Spinal cord (tissue), 9 donors: ENCODE measurements at regions not wholly inside any gene's neighbourhood (a gene's known extent, or its start where the extent isn't known, plus 50 kb on each side); places are given as distances from the start of the nearest gene placed in this dataset.
A peak's percentile ranks its signal among the peaks of the same experiment; 100 is the strongest.

ENCODE experiments used
- DNase-seq, 6 donors: peaks; one replicate each; pipeline versions ENCODE4 v3.0.0 to v3.0.0-alpha.2; 2013 to 2015; ENCODE audit warnings: low spot score in 6 of 6, low read depth in 4 of 6
- H3K27ac ChIP-seq: one replicate; pipeline ENCODE4 v1.5.1; 2013; ENCODE audit warnings: low read depth, low read length, control low read depth
- H3K27me3 ChIP-seq: one replicate; pipeline ENCODE4 v1.6.1; 2013; ENCODE audit warnings: low read length; ENCODE audit not compliant: control insufficient read depth, insufficient read depth
- H3K36me3 ChIP-seq: one replicate; pipeline ENCODE4 v1.6.1; 2013; ENCODE audit warnings: low read length; ENCODE audit not compliant: control insufficient read depth, insufficient read depth
- H3K4me1 ChIP-seq: one replicate; pipeline ENCODE4 v1.6.1; 2013; ENCODE audit warnings: low read length; ENCODE audit not compliant: control insufficient read depth, insufficient read depth
- H3K4me3 ChIP-seq: one replicate; pipeline ENCODE4 v1.5.1; 2013; ENCODE audit warnings: low read depth, low read length, control low read depth
- H3K9me3 ChIP-seq: one replicate; pipeline ENCODE4 v1.6.1; 2013; ENCODE audit warnings: low read length; ENCODE audit not compliant: control insufficient read depth, insufficient read depth
- WGBS: methylation state at CpG from one replicate; pipeline ENCODE4 v1.1.5; 2013; ENCODE audit warnings: missing lambda C conversion rate; ENCODE audit not compliant: insufficient coverage; 5-methylcytosine and 5-hydroxymethylcytosine counted together
- donor health status: healthy.

DNA sequence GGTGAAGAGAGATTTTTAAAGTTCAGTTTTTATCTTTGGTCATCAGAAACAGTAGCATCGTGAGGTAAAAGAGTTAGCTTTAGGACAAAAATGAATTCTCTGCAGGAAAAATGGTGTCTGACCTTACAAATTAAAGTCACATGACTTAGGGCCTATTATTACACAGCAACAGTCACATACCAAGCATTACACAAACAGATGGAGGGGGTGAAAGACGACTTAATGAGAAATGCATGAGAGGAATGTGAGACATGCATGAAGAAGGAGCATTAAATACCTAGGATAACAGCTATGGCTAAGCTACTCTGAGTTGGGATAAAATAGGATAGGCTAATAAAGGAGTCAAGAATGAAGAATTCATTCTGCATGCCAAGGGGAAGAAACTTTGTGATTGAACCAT, 77.5 kb downstream of the BLID start:
- no CpG with 5 or more reads among the region's 2 CpGs for WGBS
- H3K4me1 ChIP-seq: no peaks in the 10 kb centered on the region
- no peaks in the 10 kb centered on the region for H3K27me3 ChIP-seq
- H3K9me3 ChIP-seq: no peaks in the 10 kb centered on the region
- no peaks in the 10 kb centered on the region for H3K36me3 ChIP-seq
- no peak overlapping the region for H3K27ac ChIP-seq
- DNase-seq: no peak
- H3K4me3 ChIP-seq: no peak overlapping the region

DNA sequence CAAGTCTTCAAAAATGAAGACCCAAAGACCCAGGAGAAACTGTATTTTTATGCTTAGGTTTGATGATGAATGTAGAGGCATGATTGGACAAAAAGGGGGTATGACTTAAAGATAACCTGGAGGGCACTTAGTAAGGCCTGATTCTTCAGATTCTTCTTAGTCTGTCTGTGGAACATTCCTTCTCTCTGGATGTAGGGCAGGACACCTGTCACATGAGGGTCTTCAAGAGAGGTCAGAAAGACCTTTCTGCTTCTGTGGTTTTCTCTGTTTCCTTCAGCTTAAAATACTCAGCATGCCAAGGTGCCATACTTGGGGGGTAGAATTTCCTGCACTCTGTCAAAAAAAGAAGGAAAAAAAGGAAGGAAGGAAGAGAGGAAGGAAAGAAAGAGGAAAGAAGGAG, 78.1 kb downstream of the BLID start:
- Histone ChIP-seq H3K27me3 (no peaks in the 10 kb centered on the region), H3K4me1 (no peaks in the 10 kb centered on the region), H3K36me3 (no peaks in the 10 kb centered on the region), H3K4me3 (no peak overlapping the region), H3K9me3 (no peaks in the 10 kb centered on the region), H3K27ac (no peak overlapping the region)
- DNase-seq: no peak

DNA sequence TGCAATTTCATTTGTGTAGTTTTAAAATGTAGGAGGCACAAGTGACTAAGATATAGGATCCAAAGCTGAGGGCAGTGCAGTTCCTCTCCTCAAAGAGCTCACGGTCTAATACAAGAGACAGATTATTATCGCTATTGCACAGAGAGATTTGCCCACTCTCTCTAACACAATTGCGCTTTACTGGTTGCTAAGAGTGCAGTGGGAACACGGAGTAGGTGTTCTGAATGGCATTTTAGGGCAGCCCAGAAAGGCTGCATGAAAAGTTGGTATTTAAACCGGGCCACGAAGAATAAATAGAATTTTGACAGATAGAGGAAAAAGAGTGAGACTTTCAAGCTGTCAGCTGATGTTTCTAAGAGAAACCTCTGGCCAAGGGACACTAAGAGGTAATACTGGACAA, 79.5 kb downstream of the BLID start:
- Histone ChIP-seq H3K36me3 (no peaks in the 10 kb centered on the region), H3K4me1 (no peaks in the 10 kb centered on the region), H3K4me3 (no peak overlapping the region), H3K27me3 (no peaks in the 10 kb centered on the region), H3K9me3 (no peaks in the 10 kb centered on the region), H3K27ac (peak overlapping the region; percentile 49)
- WGBS: 88% methylated on average over 3 of the region's 6 CpGs
- DNase-seq: no peak

DNA sequence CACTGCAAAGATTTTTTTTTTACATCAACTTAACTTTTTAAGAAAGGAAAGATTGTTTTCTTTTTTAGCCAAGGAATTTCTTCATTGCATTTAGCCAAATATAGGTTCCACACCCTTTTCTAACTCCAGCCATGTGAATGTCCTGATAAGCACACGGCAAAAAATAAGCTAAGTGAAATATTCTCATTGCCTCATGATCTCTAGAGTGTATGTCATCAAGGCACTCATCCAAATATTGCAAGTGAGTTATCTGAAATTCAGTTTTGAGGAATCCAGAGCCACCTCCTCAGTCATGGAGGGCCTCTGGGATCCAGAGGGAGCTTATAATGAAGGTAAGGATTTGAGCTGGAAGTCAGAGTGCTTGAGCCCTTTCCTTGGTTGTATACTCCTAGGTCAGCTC, 80.0 kb downstream of the BLID start:
- Histone ChIP-seq H3K9me3 (no peaks in the 10 kb centered on the region), H3K27ac (peak overlapping the region; percentile 49), H3K27me3 (no peaks in the 10 kb centered on the region), H3K4me3 (no peak overlapping the region), H3K4me1 (no peaks in the 10 kb centered on the region), H3K36me3 (no peaks in the 10 kb centered on the region)
- no peak for DNase-seq
- 60% methylated on average over 1 of the region's 1 CpG for WGBS

GRCh38 chr11:122033631-122034030, 82.4 kb downstream of the BLID start:
- Histone ChIP-seq H3K27ac (no peak overlapping the region), H3K4me3 (no peak overlapping the region), H3K27me3 (no peaks in the 10 kb centered on the region), H3K9me3 (no peaks in the 10 kb centered on the region), H3K4me1 (no peaks in the 10 kb centered on the region), H3K36me3 (no peaks in the 10 kb centered on the region)
- 100% methylated on average over 1 of the region's 2 CpGs for WGBS
- no peak for DNase-seq

- Histone ChIP-seq H3K4me3 (no peak overlapping the region), H3K36me3 (no peaks in the 10 kb centered on the region), H3K27ac (no peak overlapping the region), H3K9me3 (no peaks in the 10 kb centered on the region), H3K27me3 (no peaks in the 10 kb centered on the region), H3K4me1 (no peaks in the 10 kb centered on the region)
- WGBS: 79% methylated on average over 2 of the region's 2 CpGs
- DNase-seq: no peak
These were observed 82.8 kb downstream of the BLID start for GRCh38 chr11:122033193-122033592.

DNA sequence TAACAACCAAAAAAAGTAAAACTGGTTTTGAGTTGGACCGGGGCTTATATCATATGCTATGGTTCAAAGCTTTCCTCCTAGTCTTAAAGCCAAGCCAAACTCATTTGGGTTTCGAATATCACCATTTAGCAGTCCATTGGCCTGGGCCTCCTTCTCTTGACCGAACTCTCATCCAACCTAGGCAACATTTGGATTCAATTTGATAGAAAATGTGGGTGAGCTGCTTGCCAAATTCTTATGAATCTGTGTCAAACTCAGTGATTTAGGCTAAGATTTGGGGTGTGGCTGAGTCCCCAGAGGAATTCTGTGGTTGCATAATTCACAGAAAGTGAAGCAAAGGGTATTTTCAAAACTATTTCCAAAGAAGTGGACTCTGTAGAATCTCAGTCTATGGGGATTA, 83.7 kb downstream of the BLID start:
- H3K9me3 ChIP-seq: no peaks in the 10 kb centered on the region
- H3K36me3 ChIP-seq: no peaks in the 10 kb centered on the region
- no peak overlapping the region for H3K27ac ChIP-seq

GRCh38 chr11:122031813-122032212, 84.2 kb downstream of the BLID start:
- Histone ChIP-seq H3K9me3 (no peaks in the 10 kb centered on the region), H3K4me1 (no peaks in the 10 kb centered on the region), H3K36me3 (no peaks in the 10 kb centered on the region), H3K4me3 (no peak overlapping the region), H3K27me3 (no peaks in the 10 kb centered on the region), H3K27ac (no peak overlapping the region)
- WGBS: no CpG with 5 or more reads among the region's 1 CpG
- DNase-seq: no peak

More for the DNA sequence above, 83.7 kb downstream of the BLID start:
- no peaks in the 10 kb centered on the region for H3K4me1 ChIP-seq
- 100% methylated on average over 1 of the region's 3 CpGs for WGBS
- peak in 1 of 6 donors; percentile 29 for DNase-seq
- no peaks in the 10 kb centered on the region for H3K27me3 ChIP-seq
- no peak overlapping the region for H3K4me3 ChIP-seq

GRCh38 chr11:122030286-122030685, 85.7 kb downstream of the BLID start:
- H3K36me3 ChIP-seq: no peaks in the 10 kb centered on the region
- H3K4me1 ChIP-seq: no peaks in the 10 kb centered on the region
- no peak overlapping the region for H3K4me3 ChIP-seq
- WGBS: 76% methylated on average over 2 of the region's 3 CpGs
- DNase-seq: no peak
- H3K9me3 ChIP-seq: no peaks in the 10 kb centered on the region
- H3K27me3 ChIP-seq: no peaks in the 10 kb centered on the region
- H3K27ac ChIP-seq: no peak overlapping the region

GRCh38 chr11:122028545-122028944, 87.5 kb downstream of the BLID start:
- H3K27me3 ChIP-seq: no peaks in the 10 kb centered on the region
- H3K27ac ChIP-seq: no peak overlapping the region
- WGBS: 100% methylated on average over 1 of the region's 4 CpGs
- H3K4me1 ChIP-seq: no peaks in the 10 kb centered on the region
- H3K9me3 ChIP-seq: no peaks in the 10 kb centered on the region
- no peaks in the 10 kb centered on the region for H3K36me3 ChIP-seq
- H3K4me3 ChIP-seq: no peak overlapping the region
- peak in 1 of 6 donors; percentile 55 for DNase-seq
